ENCODE measurements at regions not wholly inside any gene's neighbourhood (a gene's known extent, or its start where the extent isn't known, plus 50 kb on each side); places are given as distances from the start of the nearest gene placed in this dataset.

- Mint-ChIP-seq H3K36me3 (ENCODE audit: low read depth) (no peaks in the 10 kb centered on the region), H3K27ac (peak overlapping the region in 1 of 3 experiments; percentile 8), H3K4me1 (peaks cover 4% of the 10 kb centered on the region), H3K27me3 (ENCODE audit: low read depth) (no peaks in the 10 kb centered on the region), H3K9me3 (peaks cover 5% of the 10 kb centered on the region), H3K4me3 (no peak overlapping the region)
- no peak for TF ChIP-seq CTCF (IDR thresholded peaks at IDR 0.05; ENCODE audit: unreplicated experiment in 3 of 3)
Measured at GRCh38 chr4:17296921-17297890, 214.7 kb downstream of the QDPR start.

GRCh38 chr4:17293901-17294300, 218.0 kb downstream of the QDPR start:
- H3K27me3 Mint-ChIP-seq (ENCODE audit: low read depth) = no peaks in the 10 kb centered on the region
- H3K4me3 Mint-ChIP-seq = no peak overlapping the region
- no peak overlapping the region for H3K27ac Mint-ChIP-seq
- no peaks in the 10 kb centered on the region for H3K36me3 Mint-ChIP-seq (ENCODE audit: low read depth)
- no peak for TF ChIP-seq CTCF (IDR thresholded peaks at IDR 0.05; ENCODE audit: unreplicated experiment in 3 of 3)
- H3K9me3 Mint-ChIP-seq = peaks cover 2% of the 10 kb centered on the region
- peaks cover 4% of the 10 kb centered on the region for H3K4me1 Mint-ChIP-seq

- Mint-ChIP-seq H3K36me3 (ENCODE audit: low read depth) (no peaks in the 10 kb centered on the region), H3K4me3 (no peak overlapping the region)
- TF ChIP-seq CTCF (IDR thresholded peaks at IDR 0.05; ENCODE audit: unreplicated experiment in 3 of 3) = no peak
Measured at GRCh38 chr4:17288151-17288550, 223.7 kb downstream of the QDPR start.

GRCh38 chr4:17286752-17287460, 225.0 kb downstream of the QDPR start:
- Mint-ChIP-seq H3K36me3 (ENCODE audit: low read depth) (no peaks in the 10 kb centered on the region), H3K27ac (peak overlapping the region in 1 of 3 experiments; percentile 39), H3K27me3 (ENCODE audit: low read depth) (no peaks in the 10 kb centered on the region), H3K9me3 (no peaks in the 10 kb centered on the region), H3K4me3 (no peak overlapping the region), H3K4me1 (peaks cover 8% of the 10 kb centered on the region)
- no peak for TF ChIP-seq CTCF (IDR thresholded peaks at IDR 0.05; ENCODE audit: unreplicated experiment in 3 of 3)

More at GRCh38 chr4:17288151-17288550, 223.7 kb downstream of the QDPR start:
- Mint-ChIP-seq H3K9me3 (peaks cover under 1% of the 10 kb centered on the region), H3K27me3 (ENCODE audit: low read depth) (no peaks in the 10 kb centered on the region), H3K27ac (peak overlapping the region in 2 of 3 experiments; percentile 41 to 69), H3K4me1 (peaks cover 8% of the 10 kb centered on the region)

- Mint-ChIP-seq H3K4me1 (peaks cover 8% of the 10 kb centered on the region), H3K27ac (no peak overlapping the region), H3K4me3 (no peak overlapping the region), H3K9me3 (no peaks in the 10 kb centered on the region), H3K27me3 (ENCODE audit: low read depth) (no peaks in the 10 kb centered on the region), H3K36me3 (ENCODE audit: low read depth) (no peaks in the 10 kb centered on the region)
- no peak for TF ChIP-seq CTCF (IDR thresholded peaks at IDR 0.05; ENCODE audit: unreplicated experiment in 3 of 3)
Measured at GRCh38 chr4:17285747-17286146, 226.1 kb downstream of the QDPR start.

Measured in nephron (organoid).